SK-N-SH (cell line): ENCODE measurements at regions not wholly inside any gene's neighbourhood (a gene's known extent, or its start where the extent isn't known, plus 50 kb on each side); places are given as distances from the start of the nearest gene placed in this dataset.

ENCODE experiments used
- CTCF ChIA-PET: fragments of 300-600, 350-600 bp; formaldehyde crosslinking; extraction: SDS; loops from one replicate; lab custom pipeline; 2021; lab: Yijun Ruan, JAX
- POLR2A ChIA-PET: fragments of 350-600 bp; sonication (Branson Sonifier 250); formaldehyde crosslinking; extraction: SDS; loops from one replicate; lab custom pipeline; 2020; ENCODE audit warnings: antibody characterized with exemption, inconsistent platforms; lab: Yijun Ruan, JAX
- DNase-seq: peaks from one replicate; pipeline ENCODE4 v3.0.0; 2012
- H2AFZ ChIP-seq: fragments of 200-600 bp; sonication (generic); 2 replicates; pipeline ENCODE4 v1.8.1; 2016; ENCODE audit warnings: antibody characterized with exemption, mild to moderate bottlenecking, low read depth
- H3F3A ChIP-seq: fragments of 200-600 bp; sonication (generic); replicated peaks from 2 replicates; pipeline ENCODE3; 2016; ENCODE audit warnings: antibody characterized with exemption, mild to moderate bottlenecking; ENCODE audit not compliant: insufficient read depth
- H3K27ac ChIP-seq, 2 experiments: fragments of 200-500 bp in 1 of 2; fragments of 200-600 bp in 1 of 2; sonication (Bioruptor generic) in 1 of 2; sonication (generic), shearing (Covaris generic) in 1 of 2; 2 replicates each; pipeline versions ENCODE4 v1.5.1 to v1.6.1; 2014 to 2016; ENCODE audit warnings: low read depth in 2 of 2, inconsistent platforms in 1 of 2, low read length in 1 of 2, mild to moderate bottlenecking in 1 of 2, mixed read lengths in 1 of 2
- H3K27me3 ChIP-seq: fragments of 200-600 bp; sonication (generic), shearing (Covaris generic); 2 replicates; pipeline ENCODE4 v1.6.1; 2016; ENCODE audit warnings: mixed run types; ENCODE audit not compliant: insufficient read depth
- H3K36me3 ChIP-seq, 2 experiments: fragments of 200-500 bp in 1 of 2; fragments of 200-600 bp in 1 of 2; sonication (Bioruptor generic) in 1 of 2; sonication (generic) in 1 of 2; replicated peaks in 1 of 2; 2 replicates each; pipeline versions ENCODE3 to v1.5.1; 2014 to 2016; ENCODE audit warnings: low read length in 1 of 2, mild to moderate bottlenecking in 1 of 2; ENCODE audit not compliant: insufficient read depth in 2 of 2, control insufficient read depth in 1 of 2
- H3K4me1 ChIP-seq, 2 experiments: fragments of 200-500 bp in 1 of 2; fragments of 200-600 bp in 1 of 2; sonication (Bioruptor generic) in 1 of 2; sonication (generic), shearing (Covaris generic) in 1 of 2; 2 replicates each; pipeline versions ENCODE4 v1.5.1 to v1.6.1; 2014 to 2016; ENCODE audit warnings: low read depth in 1 of 2, low read length in 1 of 2, mixed run types in 1 of 2; ENCODE audit not compliant: insufficient read depth in 2 of 2, control insufficient read depth in 1 of 2
- H3K4me2 ChIP-seq: fragments of 200-600 bp; sonication (generic), shearing (Covaris generic); 2 replicates; pipeline ENCODE4 v1.6.1; 2017; ENCODE audit warnings: mixed run types
- H3K4me3 ChIP-seq, 2 experiments: fragments of 200-500 bp in 1 of 2; fragments of 200-600 bp in 1 of 2; sonication (Bioruptor generic) in 1 of 2; sonication (generic), shearing (Covaris generic) in 1 of 2; 2 replicates each; pipeline versions ENCODE4 v1.5.1 to v1.8.1; 2014 to 2016; ENCODE audit warnings: low read depth in 2 of 2, inconsistent platforms in 1 of 2, low read length in 1 of 2, mild to moderate bottlenecking in 1 of 2, mixed read lengths in 1 of 2, moderate library complexity in 1 of 2
- H3K79me2 ChIP-seq: fragments of 200-600 bp; sonication (generic); 2 replicates; pipeline ENCODE4 v1.8.1; 2017; ENCODE audit warnings: mild to moderate bottlenecking; ENCODE audit not compliant: insufficient read depth
- H3K9ac ChIP-seq: fragments of 200-600 bp; sonication (generic); 2 replicates; pipeline ENCODE4 v1.6.1; 2017; ENCODE audit warnings: mixed run types
- H3K9me2 ChIP-seq: fragments of 200-600 bp; sonication (generic); 2 replicates; pipeline ENCODE4 v1.6.1; 2017; ENCODE audit warnings: mixed run types
- H3K9me3 ChIP-seq: fragments of 200-600 bp; sonication (generic); 2 replicates; pipeline ENCODE4 v1.6.1; 2017; ENCODE audit warnings: mixed run types, mild to moderate bottlenecking, moderate library complexity
- H4K20me1 ChIP-seq: fragments of 200-600 bp; sonication (generic); 2 replicates; pipeline ENCODE4 v1.6.1; 2017; ENCODE audit warnings: mild to moderate bottlenecking, mixed run types; ENCODE audit not compliant: insufficient read depth
- EP300 ChIP-seq, 2 experiments: IDR thresholded peaks; 2 replicates each; pipeline versions ENCODE4 v1.4.0 to v1.6.1; 2012; ENCODE audit warnings: borderline replicate concordance in 1 of 2, low read depth in 1 of 2, low read length in 1 of 2
- EZH2phosphoT487 ChIP-seq: fragments of 200-600 bp; sonication (generic); IDR thresholded peaks from 2 replicates; pipeline ENCODE4 v1.6.1; 2017; ENCODE audit warnings: low read depth, mixed run types, mild to moderate bottlenecking, antibody characterized with exemption, moderate library complexity, borderline replicate concordance
- FOSL2 ChIP-seq: IDR thresholded peaks from 2 replicates; pipeline ENCODE4 v1.4.0; 2012; ENCODE audit warnings: low read depth, mild to moderate bottlenecking, moderate library complexity, borderline replicate concordance
- FOXM1 ChIP-seq: IDR thresholded peaks from 2 replicates; pipeline ENCODE4 v1.4.0; 2012; ENCODE audit warnings: low read depth, mild to moderate bottlenecking
- JUND ChIP-seq: IDR thresholded peaks from 2 replicates; pipeline ENCODE4 v1.4.0; 2012
- RAD21 ChIP-seq: IDR thresholded peaks from 2 replicates; pipeline ENCODE4 v1.6.1; 2012; ENCODE audit warnings: mild to moderate bottlenecking, low read length
- RCOR1 ChIP-seq: fragments of 150-350 bp; IDR thresholded peaks from 2 replicates; pipeline ENCODE4 v1.6.1; 2017; ENCODE audit warnings: antibody characterized with exemption, low read length
- WGBS: methylation state at CpG from one replicate; pipeline ENCODE4 v1.1.6; 2017; ENCODE audit warnings: low lambda C conversion rate; 5-methylcytosine and 5-hydroxymethylcytosine counted together
- TF ChIP-seq, protein P1 (sequence below): fragments of 150-350 bp; IDR thresholded peaks from 2 replicates; pipeline ENCODE4 v1.6.1; 2016; ENCODE audit warnings: mild to moderate bottlenecking, low read depth, low read length
- TF ChIP-seq, protein P2 (sequence below): IDR thresholded peaks from 2 replicates; pipeline ENCODE4; 2012

DNA sequence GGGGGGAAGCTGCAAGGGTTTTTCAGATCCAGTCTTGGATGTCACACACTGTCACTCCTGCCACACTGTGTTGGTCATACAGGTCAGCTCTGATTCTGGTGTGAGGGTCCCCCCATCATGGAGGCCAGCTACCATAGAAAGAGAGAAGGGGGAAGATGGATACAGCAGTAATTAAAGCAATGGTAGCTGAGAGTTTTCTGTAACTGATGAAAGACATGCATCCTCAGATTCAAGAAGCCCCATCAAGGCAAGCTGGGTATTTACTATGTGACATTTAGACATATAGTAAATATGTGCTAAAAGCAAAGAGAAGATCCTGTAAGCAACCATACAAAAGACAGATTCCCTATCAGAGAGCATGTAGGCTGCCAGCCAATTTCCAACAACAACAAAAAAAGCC is 110.9 kb upstream of the COL5A1 start:
- Histone ChIP-seq H4K20me1 (no peaks in the 10 kb centered on the region), H2AFZ (no peak overlapping the region), H3K9me2 (no peaks in the 10 kb centered on the region), H3F3A (no peaks in the 10 kb centered on the region)
- POLR2A ChIA-PET = no interaction called here
- DNase-seq = no peak
- TF ChIP-seq JUND = no peak
- TF ChIP-seq, protein P1, sequence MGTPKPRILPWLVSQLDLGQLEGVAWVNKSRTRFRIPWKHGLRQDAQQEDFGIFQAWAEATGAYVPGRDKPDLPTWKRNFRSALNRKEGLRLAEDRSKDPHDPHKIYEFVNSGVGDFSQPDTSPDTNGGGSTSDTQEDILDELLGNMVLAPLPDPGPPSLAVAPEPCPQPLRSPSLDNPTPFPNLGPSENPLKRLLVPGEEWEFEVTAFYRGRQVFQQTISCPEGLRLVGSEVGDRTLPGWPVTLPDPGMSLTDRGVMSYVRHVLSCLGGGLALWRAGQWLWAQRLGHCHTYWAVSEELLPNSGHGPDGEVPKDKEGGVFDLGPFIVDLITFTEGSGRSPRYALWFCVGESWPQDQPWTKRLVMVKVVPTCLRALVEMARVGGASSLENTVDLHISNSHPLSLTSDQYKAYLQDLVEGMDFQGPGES = no peak
- TF ChIP-seq EP300 (IDR thresholded peaks at IDR 0.05; ENCODE audit: borderline replicate concordance in 1 of 2, low read depth in 1 of 2, low read length in 1 of 2) = no peak
- TF ChIP-seq, protein P2, sequence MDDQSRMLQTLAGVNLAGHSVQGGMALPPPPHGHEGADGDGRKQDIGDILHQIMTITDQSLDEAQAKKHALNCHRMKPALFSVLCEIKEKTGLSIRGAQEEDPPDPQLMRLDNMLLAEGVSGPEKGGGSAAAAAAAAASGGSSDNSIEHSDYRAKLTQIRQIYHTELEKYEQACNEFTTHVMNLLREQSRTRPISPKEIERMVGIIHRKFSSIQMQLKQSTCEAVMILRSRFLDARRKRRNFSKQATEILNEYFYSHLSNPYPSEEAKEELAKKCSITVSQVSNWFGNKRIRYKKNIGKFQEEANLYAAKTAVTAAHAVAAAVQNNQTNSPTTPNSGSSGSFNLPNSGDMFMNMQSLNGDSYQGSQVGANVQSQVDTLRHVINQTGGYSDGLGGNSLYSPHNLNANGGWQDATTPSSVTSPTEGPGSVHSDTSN = no peak
- TF ChIP-seq, all 33 proteins: peak for 0
- CTCF ChIA-PET = no interaction called here
- no peak overlapping the region for H3K27ac ChIP-seq
- no peak overlapping the region for H3K9ac ChIP-seq
- H3K79me2 ChIP-seq = no peaks in the 10 kb centered on the region
- H3K4me2 ChIP-seq = no peak overlapping the region
- H3K27me3 ChIP-seq = no peaks in the 10 kb centered on the region
- H3K4me3 ChIP-seq = no peak overlapping the region
- peaks cover 6% of the 10 kb centered on the region; the same call in 1 of the 2 replicates for H3K9me3 ChIP-seq
- peaks cover 0 to 2% of the 10 kb centered on the region in 2 experiments; a peak in 1 of 4 replicates for H3K4me1 ChIP-seq
- H3K36me3 ChIP-seq = no peaks in the 10 kb centered on the region

DNA sequence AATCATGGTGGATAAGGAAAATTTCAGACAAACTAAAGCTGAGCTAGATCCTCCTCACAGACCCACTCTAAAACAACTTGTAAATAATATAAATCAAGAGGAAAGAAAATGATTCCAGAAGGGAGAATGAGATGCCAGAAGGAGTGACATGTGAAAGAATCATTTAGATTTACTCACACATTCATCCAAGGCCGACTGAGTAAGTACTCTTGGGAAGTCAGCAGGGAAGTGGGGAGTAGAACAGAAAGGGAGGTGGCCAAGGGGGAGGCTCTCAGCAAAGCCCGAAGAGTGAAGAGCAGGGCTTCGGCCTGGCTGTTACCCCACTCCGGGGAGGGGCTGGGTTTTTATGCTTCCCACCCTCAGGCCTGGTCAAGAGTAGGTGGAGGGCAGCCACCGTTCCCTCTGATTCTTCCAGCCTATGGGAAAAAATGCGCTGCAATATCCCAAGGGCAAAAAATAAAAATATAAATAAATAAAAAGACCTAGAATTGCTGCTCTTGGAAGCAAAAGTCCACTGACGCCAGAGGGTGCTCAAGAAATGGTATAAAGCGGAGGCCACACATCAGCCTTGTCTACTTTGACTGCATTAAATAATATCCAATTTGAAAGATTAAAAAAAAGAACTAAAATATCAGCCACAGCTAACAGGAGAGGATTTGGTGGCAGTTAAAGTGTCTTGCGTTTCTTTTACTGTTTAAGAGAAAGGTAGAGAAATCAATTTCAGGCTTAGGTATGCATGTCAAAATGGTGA is 110.2 kb upstream of the COL5A1 start:
- Histone ChIP-seq H3K79me2 (no peaks in the 10 kb centered on the region), H2AFZ (no peak overlapping the region), H3K27ac (no peak overlapping the region), H3K9ac (no peak overlapping the region), H3K9me3 (peaks cover 6% of the 10 kb centered on the region; the same call in 1 of the 2 replicates), H3K36me3 (no peaks in the 10 kb centered on the region), H3K27me3 (no peaks in the 10 kb centered on the region), H4K20me1 (no peaks in the 10 kb centered on the region), H3K4me2 (no peak overlapping the region), H3K4me3 (no peak overlapping the region), H3K4me1 (peaks cover 1 to 3% of the 10 kb centered on the region in 2 experiments; a peak in 2 of 4 replicates), H3F3A (no peaks in the 10 kb centered on the region), H3K9me2 (no peaks in the 10 kb centered on the region)
- no peak for TF ChIP-seq FOSL2
- TF ChIP-seq, protein P1 = no peak
- no peak for TF ChIP-seq RAD21
- TF ChIP-seq FOXM1 = no peak
- TF ChIP-seq EZH2phosphoT487 = no peak
- TF ChIP-seq RCOR1 = no peak
- 51% methylated on average over 9 of the region's 9 CpGs for WGBS
- DNase-seq = no peak
- CTCF ChIA-PET = no interaction called here
- POLR2A ChIA-PET = no interaction called here
